Smooth muscle cell (in vitro differentiated cells): ENCODE measurements at regions not wholly inside any gene's neighbourhood (a gene's known extent, or its start where the extent isn't known, plus 50 kb on each side); places are given as distances from the start of the nearest gene placed in this dataset.
"Not testable (repeated sequence)": the region's sequence is repeated elsewhere in the genome, so short reads cannot be mapped to it uniquely, and the experiment has no call there.

Experiments
- DNase-seq: peaks from one replicate; lab custom pipeline; 2025; ENCODE audit not compliant: unreplicated experiment; lab: John Stamatoyannopoulos, UW
- H2AFZ ChIP-seq: fragments of 200-600 bp; sonication (generic); 2 replicates; pipeline ENCODE4 v1.6.0; 2016; ENCODE audit warnings: antibody characterized with exemption, low read depth, mild to moderate bottlenecking
- H3F3A ChIP-seq: fragments of 200-600 bp; sonication (generic); 2 replicates; pipeline ENCODE4 v1.6.0; 2017; ENCODE audit warnings: antibody characterized with exemption, low read depth
- H3K27ac ChIP-seq: fragments of 200-600 bp; sonication (generic); 2 replicates; pipeline ENCODE4 v1.5.1; 2016; ENCODE audit warnings: low read depth, mild to moderate bottlenecking
- H3K27me3 ChIP-seq: fragments of 200-600 bp; sonication (generic); 2 replicates; pipeline ENCODE4 v1.6.1; 2016; ENCODE audit warnings: low read depth, mild to moderate bottlenecking
- H3K36me3 ChIP-seq: fragments of 200-600 bp; sonication (generic); 2 replicates; pipeline ENCODE4 v1.5.1; 2016; ENCODE audit warnings: low read depth
- H3K4me1 ChIP-seq: fragments of 200-600 bp; sonication (generic); 2 replicates; pipeline ENCODE4 v1.5.1; 2016; ENCODE audit warnings: low read depth
- H3K4me2 ChIP-seq: fragments of 200-600 bp; sonication (generic); 2 replicates; pipeline ENCODE4 v1.6.0; 2016; ENCODE audit warnings: mild to moderate bottlenecking
- H3K4me3 ChIP-seq: fragments of 200-600 bp; sonication (generic); 2 replicates; pipeline ENCODE4 v1.5.1; 2016; ENCODE audit warnings: mild to moderate bottlenecking
- H3K79me2 ChIP-seq: fragments of 200-600 bp; sonication (generic); 2 replicates; pipeline ENCODE4 v1.6.0; 2016; ENCODE audit warnings: low read depth, mild to moderate bottlenecking
- H3K9ac ChIP-seq: fragments of 200-600 bp; sonication (generic); 2 replicates; pipeline ENCODE4 v1.6.0; 2016; ENCODE audit warnings: low read depth
- H3K9me3 ChIP-seq: fragments of 200-600 bp; sonication (generic); replicated peaks from 2 replicates; pipeline ENCODE4 v1.5.1; 2016; ENCODE audit warnings: low read depth
- H4K20me1 ChIP-seq: fragments of 200-600 bp; sonication (generic); 2 replicates; pipeline ENCODE4 v1.6.0; 2016; ENCODE audit warnings: low read depth
- WGBS: methylation state at CpG from one replicate; pipeline ENCODE4 v1.1.7; 2016; ENCODE audit warnings: low lambda C conversion rate; 5-methylcytosine and 5-hydroxymethylcytosine counted together
- TF ChIP-seq, protein P1 (sequence below): fragments of 200-600 bp; sonication (generic); IDR thresholded peaks from 2 replicates; pipeline ENCODE4 v1.5.1; 2017; ENCODE audit warnings: borderline replicate concordance, mild to moderate bottlenecking, antibody characterized with exemption; ENCODE audit not compliant: insufficient read depth, poor library complexity, severe bottlenecking

GRCh38 chr2:131584380-131584779, 56.7 kb downstream of the CCDC74A start:
- WGBS: 91% methylated on average over 3 of the region's 3 CpGs
- no peaks in the 10 kb centered on the region for H3K27me3 ChIP-seq
- no peak overlapping the region for H3K4me2 ChIP-seq
- no peaks in the 10 kb centered on the region for H3K9me3 ChIP-seq
- TF ChIP-seq, protein P1, sequence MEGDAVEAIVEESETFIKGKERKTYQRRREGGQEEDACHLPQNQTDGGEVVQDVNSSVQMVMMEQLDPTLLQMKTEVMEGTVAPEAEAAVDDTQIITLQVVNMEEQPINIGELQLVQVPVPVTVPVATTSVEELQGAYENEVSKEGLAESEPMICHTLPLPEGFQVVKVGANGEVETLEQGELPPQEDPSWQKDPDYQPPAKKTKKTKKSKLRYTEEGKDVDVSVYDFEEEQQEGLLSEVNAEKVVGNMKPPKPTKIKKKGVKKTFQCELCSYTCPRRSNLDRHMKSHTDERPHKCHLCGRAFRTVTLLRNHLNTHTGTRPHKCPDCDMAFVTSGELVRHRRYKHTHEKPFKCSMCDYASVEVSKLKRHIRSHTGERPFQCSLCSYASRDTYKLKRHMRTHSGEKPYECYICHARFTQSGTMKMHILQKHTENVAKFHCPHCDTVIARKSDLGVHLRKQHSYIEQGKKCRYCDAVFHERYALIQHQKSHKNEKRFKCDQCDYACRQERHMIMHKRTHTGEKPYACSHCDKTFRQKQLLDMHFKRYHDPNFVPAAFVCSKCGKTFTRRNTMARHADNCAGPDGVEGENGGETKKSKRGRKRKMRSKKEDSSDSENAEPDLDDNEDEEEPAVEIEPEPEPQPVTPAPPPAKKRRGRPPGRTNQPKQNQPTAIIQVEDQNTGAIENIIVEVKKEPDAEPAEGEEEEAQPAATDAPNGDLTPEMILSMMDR: no peak
- no peaks in the 10 kb centered on the region for H3K36me3 ChIP-seq
- no peaks in the 10 kb centered on the region for H3K79me2 ChIP-seq
- H4K20me1 ChIP-seq: no peaks in the 10 kb centered on the region
- no peaks in the 10 kb centered on the region for H3K4me1 ChIP-seq
- DNase-seq: no peak
- H2AFZ ChIP-seq: no peak overlapping the region
- no peak overlapping the region for H3K27ac ChIP-seq
- no peaks in the 10 kb centered on the region for H3F3A ChIP-seq
- no peak overlapping the region for H3K9ac ChIP-seq
- no peak overlapping the region for H3K4me3 ChIP-seq

DNA sequence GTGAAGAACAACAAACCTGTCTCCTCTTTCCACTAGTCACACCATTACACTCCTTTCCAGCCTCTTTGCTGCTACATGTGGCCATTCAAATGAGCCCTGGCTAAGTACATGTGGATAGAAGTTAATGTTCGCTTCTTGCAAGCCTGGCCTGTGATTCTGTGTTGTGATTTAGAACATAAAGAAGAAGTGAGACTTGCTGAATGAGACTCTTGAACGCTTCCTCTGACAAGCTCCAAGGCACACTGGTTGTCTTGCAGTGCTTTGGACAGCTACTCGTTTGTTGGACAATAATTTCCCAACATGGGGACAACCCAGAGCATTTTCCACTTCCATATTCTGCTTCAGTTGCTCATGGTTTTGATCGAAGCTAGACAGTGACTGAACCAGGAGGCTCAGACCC, 57.3 kb downstream of the CCDC74A start:
- H3F3A ChIP-seq: no peaks in the 10 kb centered on the region
- DNase-seq: no peak
- H3K9me3 ChIP-seq: no peaks in the 10 kb centered on the region
- no peaks in the 10 kb centered on the region for H3K36me3 ChIP-seq
- H2AFZ ChIP-seq: no peak overlapping the region
- TF ChIP-seq, protein P1: no peak
- H3K4me2 ChIP-seq: no peak overlapping the region
- no peaks in the 10 kb centered on the region for H4K20me1 ChIP-seq
- no peak overlapping the region for H3K27ac ChIP-seq
- H3K79me2 ChIP-seq: no peaks in the 10 kb centered on the region
- no peak overlapping the region for H3K9ac ChIP-seq
- H3K4me1 ChIP-seq: no peaks in the 10 kb centered on the region
- no peaks in the 10 kb centered on the region for H3K27me3 ChIP-seq
- 84% methylated on average over 4 of the region's 4 CpGs for WGBS
- H3K4me3 ChIP-seq: no peak overlapping the region

DNA sequence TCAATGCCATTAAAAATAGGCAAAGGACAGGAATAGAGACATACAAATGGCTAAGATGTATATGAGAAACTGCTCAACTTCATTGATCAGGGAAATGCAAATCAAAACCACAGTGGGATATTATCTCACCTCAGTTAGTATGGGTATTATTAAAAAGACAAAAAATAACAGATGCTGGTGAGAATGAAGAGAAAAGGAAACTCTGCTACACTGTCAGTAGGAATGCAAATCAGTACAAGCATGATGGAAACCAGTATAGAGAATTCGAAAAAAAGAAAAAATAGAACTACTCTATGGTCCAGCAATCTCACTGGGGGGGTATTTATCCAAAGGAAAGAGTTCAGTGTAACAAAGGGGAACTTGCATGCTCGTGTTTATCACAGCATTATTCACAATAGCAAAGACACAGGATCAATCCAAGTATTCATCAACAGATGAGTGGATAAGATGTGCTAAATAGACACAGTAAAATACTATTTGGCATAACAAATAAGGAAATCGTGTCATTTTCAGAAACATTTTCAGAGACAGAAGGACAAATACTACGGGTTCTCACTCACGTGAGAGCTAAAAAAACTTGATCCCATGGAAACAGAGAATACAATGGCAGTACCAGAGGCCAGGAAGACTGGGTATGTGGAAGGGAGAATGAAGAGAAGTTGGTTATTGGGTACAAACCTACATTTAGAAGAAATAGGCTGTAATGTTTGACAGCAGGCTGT, 60.6 kb downstream of the CCDC74A start:
- Histone ChIP-seq H3K4me3 (no peak overlapping the region), H4K20me1 (no peaks in the 10 kb centered on the region), H3K27me3 (no peaks in the 10 kb centered on the region), H3K9ac (no peak overlapping the region), H3F3A (no peaks in the 10 kb centered on the region), H2AFZ (no peak overlapping the region), H3K79me2 (no peaks in the 10 kb centered on the region), H3K27ac (no peak overlapping the region), H3K9me3 (no peaks in the 10 kb centered on the region), H3K4me2 (no peak overlapping the region), H3K36me3 (no peaks in the 10 kb centered on the region), H3K4me1 (no peaks in the 10 kb centered on the region)
- TF ChIP-seq, protein P1: no peak
- 79% methylated on average over 5 of the region's 5 CpGs for WGBS
- no peak for DNase-seq

DNA sequence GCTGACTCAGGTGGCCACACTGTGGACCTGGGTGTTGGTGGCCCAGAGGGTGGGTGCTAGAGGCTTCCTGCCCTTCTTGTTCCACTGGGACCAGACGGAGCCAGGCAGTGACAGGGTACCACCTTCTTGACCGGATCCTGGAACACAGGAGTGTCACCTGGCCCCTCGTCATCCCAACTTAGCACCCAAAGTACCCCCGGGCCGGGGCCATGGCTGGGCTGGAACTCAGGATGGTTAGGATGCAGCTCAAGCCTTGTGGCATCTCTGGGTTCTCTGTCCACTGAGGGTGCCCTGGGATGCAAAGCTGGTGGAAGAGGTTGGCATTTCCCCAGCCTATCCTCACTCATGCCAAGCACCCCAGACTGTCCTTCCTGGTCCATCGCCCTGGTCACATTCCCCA, 61.4 kb downstream of the CCDC74A start:
- 84% methylated on average over 6 of the region's 6 CpGs for WGBS
- not testable (repeated sequence) for DNase-seq, H3K27me3 ChIP-seq

More for the DNA sequence above, 61.4 kb downstream of the CCDC74A start:
- H3K4me2 ChIP-seq, H3K27ac ChIP-seq, H3K9me3 ChIP-seq, H4K20me1 ChIP-seq, H2AFZ ChIP-seq, H3K79me2 ChIP-seq, H3K9ac ChIP-seq, H3K36me3 ChIP-seq, H3K4me3 ChIP-seq, H3F3A ChIP-seq, H3K4me1 ChIP-seq: not testable (repeated sequence)
